Right hindlimb (tissue), 1 donor: ENCODE measurements at regions not wholly inside any gene's neighbourhood (a gene's known extent, or its start where the extent isn't known, plus 50 kb on each side); places are given as distances from the start of the nearest gene placed in this dataset.
"Not testable (repeated sequence)": the region's sequence is repeated elsewhere in the genome, so short reads cannot be mapped to it uniquely, and the experiment has no call there.

Experiments
- DNase-seq: peaks from one replicate; pipeline ENCODE4 v3.0.0-alpha.2; 2018

- DNase-seq, result no peak
Measured at GRCh38 chr21:32940079-32941014, 85.4 kb upstream of the OLIG2 start.

GRCh38 chr21:32941263-32941662 lies 84.5 kb upstream of the OLIG2 start:
- DNase-seq, result no peak

- DNase-seq, result no peak
Measured at GRCh38 chr21:32946654-32947053, 79.1 kb upstream of the OLIG2 start.

GRCh38 chr21:32947736-32948135 lies 78.0 kb upstream of the OLIG2 start:
- no peak for DNase-seq

- DNase-seq, result no peak
Measured at GRCh38 chr21:32949701-32950100, 76.0 kb upstream of the OLIG2 start.

- DNase-seq, result no peak
Measured at GRCh38 chr21:32951041-32951440, 74.7 kb upstream of the OLIG2 start.

GRCh38 chr21:32954353-32954752 lies 71.4 kb upstream of the OLIG2 start:
- no peak for DNase-seq

- DNase-seq, result peak; percentile 22
Measured at GRCh38 chr21:32955311-32956060, 70.2 kb upstream of the OLIG2 start.

GRCh38 chr21:32956061-32956656 lies 69.6 kb upstream of the OLIG2 start:
- DNase-seq, result no peak

GRCh38 chr21:32957545-32957944 lies 68.2 kb upstream of the OLIG2 start:
- DNase-seq, result no peak

GRCh38 chr21:32958288-32959002 lies 67.3 kb upstream of the OLIG2 start:
- DNase-seq, result no peak

GRCh38 chr21:32962268-32962667 lies 63.5 kb upstream of the OLIG2 start:
- no peak for DNase-seq

GRCh38 chr21:32965129-32965680 lies 60.5 kb upstream of the OLIG2 start:
- no peak for DNase-seq

- DNase-seq, result no peak
Measured at GRCh38 chr21:32966120-32966519, 59.6 kb upstream of the OLIG2 start.

- not testable (repeated sequence) for DNase-seq
Measured at GRCh38 chr21:32968103-32968502, 57.6 kb upstream of the OLIG2 start.

- no peak for DNase-seq
Measured at GRCh38 chr21:32974653-32975052, 51.1 kb upstream of the OLIG2 start.

- no peak for DNase-seq
Measured at GRCh38 chr21:32975811-32976431, 49.8 kb upstream of the OLIG2 start.
